Central memory CD8-positive, alpha-beta T cell (primary cell): ENCODE measurements at regions not wholly inside any gene's neighbourhood (a gene's known extent, or its start where the extent isn't known, plus 50 kb on each side); places are given as distances from the start of the nearest gene placed in this dataset.
"Not testable (repeated sequence)": the region's sequence is repeated elsewhere in the genome, so short reads cannot be mapped to it uniquely, and the experiment has no call there.

ENCODE experiments used
- ATAC-seq: fragments of 150-1000 bp; cut with Tn5 transposase; replicated peaks from 2 replicates; pipeline ENCODE4 v1.10.0; 2022; ENCODE audit warnings: mild to moderate bottlenecking, moderate FRiP score, moderate number of reproducible peaks; ENCODE audit not compliant: poor library complexity, severe bottlenecking; ENCODE audit errors: extremely low read depth
- DNase-seq, 2 donors: peaks; one replicate each; pipeline ENCODE4 v3.0.0; 2021; ENCODE audit warnings: low spot score in 2 of 2
- H3K27ac Mint-ChIP-seq: one replicate; pipeline ENCODE4 v1.8.0; 2022; ENCODE audit warnings: low read depth, mild to moderate bottlenecking, moderate library complexity, mixed read lengths
- H3K27me3 Mint-ChIP-seq: one replicate; pipeline ENCODE4 v1.8.0; 2022; ENCODE audit warnings: mixed read lengths
- H3K36me3 Mint-ChIP-seq: one replicate; pipeline ENCODE4 v1.8.0; 2022; ENCODE audit warnings: mild to moderate bottlenecking, moderate library complexity, mixed read lengths; ENCODE audit not compliant: insufficient read depth
- H3K4me1 Mint-ChIP-seq: one replicate; pipeline ENCODE4 v1.8.0; 2022; ENCODE audit warnings: mixed read lengths
- H3K4me3 Mint-ChIP-seq: one replicate; pipeline ENCODE4 v1.8.0; 2022; ENCODE audit warnings: mild to moderate bottlenecking, moderate library complexity, mixed read lengths
- H3K9me3 Mint-ChIP-seq: one replicate; pipeline ENCODE4 v1.8.0; 2022; ENCODE audit warnings: mixed read lengths

DNA sequence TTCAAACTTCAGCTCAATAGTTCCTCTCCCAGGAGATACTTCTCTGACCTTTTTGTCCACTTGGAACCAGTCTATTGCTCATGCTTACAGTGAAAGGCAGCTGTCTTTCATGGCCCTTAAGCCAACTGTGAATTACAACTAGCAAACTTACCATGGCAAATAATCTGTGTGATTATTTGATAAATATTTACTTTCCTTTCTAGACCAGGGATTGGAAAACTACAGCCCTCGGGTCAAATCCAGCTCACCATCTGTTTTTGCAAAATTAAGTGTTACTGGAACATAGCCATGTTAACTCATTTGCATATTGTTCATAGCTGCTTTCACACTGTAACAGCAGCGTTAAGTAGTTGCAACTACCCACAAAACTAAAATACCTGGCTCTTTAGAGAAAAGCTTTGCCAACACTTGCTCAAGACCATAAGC lies 289.1 kb upstream of the MCTP2 start:
- Mint-ChIP-seq H3K27me3 (peaks cover 27% of the 10 kb centered on the region), H3K4me1 (no peaks in the 10 kb centered on the region), H3K4me3 (no peak overlapping the region), H3K27ac (no peak overlapping the region), H3K36me3 (no peaks in the 10 kb centered on the region), H3K9me3 (no peaks in the 10 kb centered on the region)
- DNase-seq (no peak), ATAC-seq (no peak)

DNA sequence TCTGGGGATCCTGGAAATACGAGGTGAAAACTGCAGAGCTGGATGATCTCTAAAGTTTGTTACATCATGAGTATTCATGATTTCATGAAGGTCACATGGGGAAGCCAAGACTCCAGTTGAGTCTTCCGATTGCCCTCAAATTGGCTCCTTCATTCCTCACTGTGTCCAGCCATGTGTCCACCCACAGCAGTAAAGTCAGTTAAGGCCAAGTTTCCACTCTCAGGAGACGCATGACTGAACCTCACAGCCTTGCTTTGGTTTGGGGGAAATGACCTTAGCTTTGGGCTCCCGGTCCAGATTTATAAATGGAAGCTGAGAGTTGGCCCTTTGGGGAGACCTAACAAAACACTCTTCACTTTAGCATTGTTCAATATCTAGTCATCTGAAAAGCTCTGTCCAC lies 289.7 kb upstream of the MCTP2 start:
- Mint-ChIP-seq H3K4me1 (no peaks in the 10 kb centered on the region), H3K27ac (no peak overlapping the region), H3K9me3 (no peaks in the 10 kb centered on the region), H3K36me3 (no peaks in the 10 kb centered on the region), H3K27me3 (peaks cover 26% of the 10 kb centered on the region), H3K4me3 (no peak overlapping the region)
- DNase-seq (no peak), ATAC-seq (no peak)

DNA sequence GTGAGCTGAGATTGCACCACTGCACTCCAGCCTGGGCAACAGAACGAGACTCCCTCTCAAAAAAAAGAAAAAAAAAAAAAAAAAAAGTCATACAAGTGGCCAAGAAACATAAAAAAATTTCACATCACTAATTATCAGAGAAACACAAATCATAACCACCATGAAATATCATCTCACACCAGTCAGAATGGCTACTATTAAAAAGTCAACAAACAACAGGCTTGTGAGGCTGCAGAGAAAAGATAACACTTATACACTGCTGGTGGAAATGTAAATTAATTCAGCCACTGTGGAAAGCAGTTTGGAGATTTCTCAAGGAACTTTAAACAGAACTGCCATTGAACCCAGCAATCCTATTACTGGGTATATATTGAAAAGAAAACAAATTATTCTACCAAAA lies 291.1 kb upstream of the MCTP2 start:
- H3K27ac Mint-ChIP-seq, result no peak overlapping the region
- H3K4me3 Mint-ChIP-seq, result no peak overlapping the region
- ATAC-seq, result no peak
- H3K36me3 Mint-ChIP-seq, result no peaks in the 10 kb centered on the region
- peaks cover 20% of the 10 kb centered on the region for H3K27me3 Mint-ChIP-seq
- H3K4me1 Mint-ChIP-seq, result no peaks in the 10 kb centered on the region
- no peaks in the 10 kb centered on the region for H3K9me3 Mint-ChIP-seq
- DNase-seq, result no peak

DNA sequence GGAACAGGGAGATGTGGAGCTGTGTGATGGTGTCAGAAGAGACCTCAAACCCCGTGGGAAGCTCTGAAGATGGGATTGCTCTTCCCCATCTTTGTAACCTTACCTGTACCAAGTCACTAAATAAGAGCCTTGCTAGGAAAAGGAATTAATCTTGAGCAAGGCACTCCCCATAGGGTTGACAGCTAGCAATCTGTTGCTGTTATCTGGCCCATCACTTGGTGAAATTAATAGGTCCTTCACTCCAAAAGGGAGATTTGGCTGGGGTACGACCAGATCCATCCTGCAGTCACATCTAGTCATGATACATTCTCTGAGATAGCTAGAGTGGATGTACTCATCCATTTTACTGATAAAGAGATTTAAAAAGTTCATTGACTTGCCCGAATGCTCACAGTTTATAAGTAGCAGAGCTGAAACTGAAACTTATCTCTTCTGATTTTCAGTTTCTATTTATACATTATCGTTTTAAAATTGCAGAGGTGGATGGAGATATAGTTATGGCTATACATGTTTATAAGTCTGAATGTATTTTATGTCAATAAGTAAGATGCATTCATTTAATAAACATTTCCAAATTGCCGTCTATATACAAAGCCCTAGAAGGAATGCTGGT lies 299.1 kb upstream of the MCTP2 start:
- Mint-ChIP-seq H3K4me1 (peaks cover 7% of the 10 kb centered on the region), H3K9me3 (no peaks in the 10 kb centered on the region), H3K27ac (no peak overlapping the region), H3K27me3 (peaks cover 38% of the 10 kb centered on the region), H3K4me3 (no peak overlapping the region), H3K36me3 (no peaks in the 10 kb centered on the region)
- no peak for DNase-seq
- no peak for ATAC-seq

DNA sequence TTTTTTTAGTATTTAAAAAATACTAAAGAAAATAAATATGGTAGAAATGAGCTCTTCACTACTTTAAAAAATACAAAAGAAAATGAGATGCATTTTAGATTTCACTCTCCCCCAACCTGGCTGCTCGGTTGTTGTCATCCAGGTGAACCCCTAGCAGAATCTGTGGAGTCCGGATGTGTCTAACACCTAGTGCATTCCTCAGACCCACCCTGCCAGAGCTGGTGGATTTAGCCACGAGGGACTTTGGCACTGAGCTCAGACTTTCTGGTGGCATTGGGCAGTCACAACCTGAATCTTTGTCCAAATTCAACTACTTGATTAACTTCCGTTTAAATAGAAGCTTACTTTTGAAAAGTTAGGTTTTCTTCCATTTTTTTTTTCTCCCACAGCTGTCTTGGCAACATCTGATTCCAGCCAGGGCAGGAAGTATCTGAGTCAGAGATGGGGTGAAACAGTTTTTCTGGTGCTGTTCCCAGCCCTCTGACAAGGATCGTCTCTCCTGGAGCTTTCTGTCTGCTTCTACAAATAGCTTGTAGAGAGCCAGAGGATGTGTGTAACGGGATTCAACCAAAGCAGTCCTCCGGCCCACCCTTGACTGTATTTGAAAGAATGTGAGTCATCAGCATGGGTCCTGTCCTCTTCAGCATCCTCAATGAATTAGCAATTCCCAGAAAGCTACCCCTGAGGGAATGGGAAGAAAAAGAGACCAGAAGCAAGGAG lies 301.8 kb upstream of the MCTP2 start:
- DNase-seq (no peak), ATAC-seq (no peak)
- Mint-ChIP-seq H3K9me3 (no peaks in the 10 kb centered on the region), H3K4me3 (no peak overlapping the region), H3K4me1 (peaks cover 7% of the 10 kb centered on the region), H3K27me3 (peaks cover 34% of the 10 kb centered on the region), H3K27ac (no peak overlapping the region), H3K36me3 (no peaks in the 10 kb centered on the region)

DNA sequence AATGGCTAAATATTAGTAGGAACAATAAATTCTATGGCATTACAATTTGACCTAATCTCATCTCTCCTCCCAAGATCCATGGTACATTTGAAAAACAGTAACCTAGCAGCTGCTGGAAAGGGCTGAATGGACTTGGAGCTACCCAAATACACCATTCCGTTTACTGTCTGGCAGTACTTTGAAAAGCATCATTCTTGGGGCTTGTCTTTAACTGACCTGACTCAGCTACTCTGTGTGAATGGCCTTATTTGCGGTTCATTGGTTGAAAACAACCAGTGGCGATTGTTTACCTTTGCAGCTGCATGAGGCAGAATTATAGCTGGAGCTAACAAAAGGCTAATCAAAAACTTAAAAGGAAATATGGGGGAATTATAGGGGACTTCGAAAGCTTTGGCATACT lies 311.2 kb upstream of the MCTP2 start:
- H3K4me3 Mint-ChIP-seq, result no peak overlapping the region
- no peaks in the 10 kb centered on the region for H3K4me1 Mint-ChIP-seq
- ATAC-seq (no peak), DNase-seq (no peak)
- H3K9me3 Mint-ChIP-seq, result peaks cover 6% of the 10 kb centered on the region
- H3K27me3 Mint-ChIP-seq, result peaks cover 10% of the 10 kb centered on the region
- no peak overlapping the region for H3K27ac Mint-ChIP-seq
- H3K36me3 Mint-ChIP-seq, result peaks cover 1% of the 10 kb centered on the region

DNA sequence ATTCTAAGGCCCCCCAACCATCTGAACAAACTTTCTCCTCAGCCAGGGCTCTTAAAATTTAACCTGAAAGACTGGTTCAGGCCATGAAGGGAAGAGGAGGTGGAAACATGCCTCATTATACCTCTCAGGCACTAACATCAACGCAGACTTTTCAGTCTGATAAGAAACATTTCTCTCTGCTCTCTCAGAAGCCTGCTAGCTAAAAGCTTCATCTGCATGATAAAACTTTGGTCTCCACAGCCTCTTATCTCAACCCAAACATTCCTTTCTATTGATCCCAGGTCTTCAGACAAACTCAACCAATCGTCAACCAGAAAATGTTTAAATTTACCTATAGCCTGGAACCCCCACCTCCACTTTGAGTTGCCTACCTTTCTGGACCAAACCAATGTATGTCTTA lies 312.6 kb upstream of the MCTP2 start:
- not testable (repeated sequence) for H3K4me1 Mint-ChIP-seq, H3K9me3 Mint-ChIP-seq, DNase-seq, ATAC-seq, H3K4me3 Mint-ChIP-seq, H3K27ac Mint-ChIP-seq, H3K36me3 Mint-ChIP-seq
- peaks cover 12% of the 10 kb centered on the region for H3K27me3 Mint-ChIP-seq

DNA sequence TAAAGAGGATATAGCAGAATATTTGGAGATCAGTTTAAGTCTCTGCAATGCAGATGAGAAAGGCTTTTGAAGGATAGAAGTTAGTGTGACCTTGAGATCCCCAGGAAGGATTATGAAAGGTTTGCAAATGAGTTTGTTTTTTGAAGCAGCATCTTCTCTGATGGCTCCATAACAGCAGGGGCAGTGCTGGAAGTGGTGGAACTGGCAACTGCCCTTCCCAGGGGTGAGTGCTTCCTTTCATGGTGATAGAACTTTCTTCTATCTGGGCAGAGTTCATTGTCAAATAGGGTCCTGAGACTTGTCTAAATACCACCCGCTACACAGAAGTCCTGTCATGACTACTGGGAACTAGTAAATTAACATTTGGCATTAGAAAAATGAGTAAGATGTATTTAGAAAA lies 314.2 kb upstream of the MCTP2 start:
- no peaks in the 10 kb centered on the region for H3K4me1 Mint-ChIP-seq
- H3K27ac Mint-ChIP-seq, result no peak overlapping the region
- H3K4me3 Mint-ChIP-seq, result no peak overlapping the region
- peaks cover 3% of the 10 kb centered on the region for H3K9me3 Mint-ChIP-seq
- H3K36me3 Mint-ChIP-seq, result no peaks in the 10 kb centered on the region
- H3K27me3 Mint-ChIP-seq, result peaks cover 19% of the 10 kb centered on the region
- ATAC-seq, result no peak
- no peak for DNase-seq

DNA sequence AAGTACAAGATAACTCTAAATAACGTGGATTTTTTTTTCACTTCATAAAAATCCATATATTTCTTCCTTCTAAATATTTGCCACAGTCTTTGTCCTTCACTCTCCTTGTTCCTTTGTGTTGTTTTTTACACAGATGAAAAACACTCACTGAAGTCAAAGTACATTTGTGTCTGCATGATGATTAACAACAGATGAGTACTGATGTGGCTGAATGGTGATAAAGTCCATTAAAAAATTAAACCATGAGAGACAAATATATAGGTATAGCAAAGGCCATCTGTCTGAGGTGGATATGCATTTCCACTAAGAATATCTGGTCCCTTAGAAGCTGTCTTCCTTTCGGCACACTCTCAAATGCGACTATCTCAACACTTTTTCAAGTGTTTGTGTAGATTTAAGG lies 317.5 kb upstream of the MCTP2 start:
- H3K4me3 Mint-ChIP-seq, result no peak overlapping the region
- ATAC-seq (no peak), DNase-seq (no peak)
- no peaks in the 10 kb centered on the region for H3K4me1 Mint-ChIP-seq
- H3K27me3 Mint-ChIP-seq, result peaks cover 12% of the 10 kb centered on the region
- H3K36me3 Mint-ChIP-seq, result no peaks in the 10 kb centered on the region
- no peaks in the 10 kb centered on the region for H3K9me3 Mint-ChIP-seq
- H3K27ac Mint-ChIP-seq, result no peak overlapping the region

DNA sequence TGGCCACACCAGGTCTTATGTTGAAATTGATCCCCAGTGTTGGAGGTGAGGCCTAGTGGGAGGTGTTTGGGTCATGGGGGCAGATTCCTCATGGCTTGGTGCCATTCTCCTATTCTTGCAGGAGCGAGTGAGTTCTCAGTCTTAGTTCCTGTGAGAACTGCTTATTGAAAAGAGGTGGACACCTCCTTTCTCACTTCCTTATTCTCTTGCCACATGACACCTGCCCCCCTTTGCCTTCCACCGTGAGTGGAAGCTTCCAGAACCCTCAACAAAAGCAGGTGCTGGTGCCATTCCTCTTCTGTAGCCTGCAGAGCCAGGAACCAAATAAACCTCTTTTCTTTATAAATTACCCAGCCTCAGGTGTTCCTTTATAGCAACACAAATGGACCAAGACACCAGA lies 318.1 kb upstream of the MCTP2 start:
- Mint-ChIP-seq H3K4me1 (no peaks in the 10 kb centered on the region), H3K4me3 (no peak overlapping the region), H3K9me3 (no peaks in the 10 kb centered on the region), H3K36me3 (no peaks in the 10 kb centered on the region), H3K27ac (no peak overlapping the region), H3K27me3 (peaks cover 8% of the 10 kb centered on the region)
- DNase-seq, result no peak
- ATAC-seq, result no peak

DNA sequence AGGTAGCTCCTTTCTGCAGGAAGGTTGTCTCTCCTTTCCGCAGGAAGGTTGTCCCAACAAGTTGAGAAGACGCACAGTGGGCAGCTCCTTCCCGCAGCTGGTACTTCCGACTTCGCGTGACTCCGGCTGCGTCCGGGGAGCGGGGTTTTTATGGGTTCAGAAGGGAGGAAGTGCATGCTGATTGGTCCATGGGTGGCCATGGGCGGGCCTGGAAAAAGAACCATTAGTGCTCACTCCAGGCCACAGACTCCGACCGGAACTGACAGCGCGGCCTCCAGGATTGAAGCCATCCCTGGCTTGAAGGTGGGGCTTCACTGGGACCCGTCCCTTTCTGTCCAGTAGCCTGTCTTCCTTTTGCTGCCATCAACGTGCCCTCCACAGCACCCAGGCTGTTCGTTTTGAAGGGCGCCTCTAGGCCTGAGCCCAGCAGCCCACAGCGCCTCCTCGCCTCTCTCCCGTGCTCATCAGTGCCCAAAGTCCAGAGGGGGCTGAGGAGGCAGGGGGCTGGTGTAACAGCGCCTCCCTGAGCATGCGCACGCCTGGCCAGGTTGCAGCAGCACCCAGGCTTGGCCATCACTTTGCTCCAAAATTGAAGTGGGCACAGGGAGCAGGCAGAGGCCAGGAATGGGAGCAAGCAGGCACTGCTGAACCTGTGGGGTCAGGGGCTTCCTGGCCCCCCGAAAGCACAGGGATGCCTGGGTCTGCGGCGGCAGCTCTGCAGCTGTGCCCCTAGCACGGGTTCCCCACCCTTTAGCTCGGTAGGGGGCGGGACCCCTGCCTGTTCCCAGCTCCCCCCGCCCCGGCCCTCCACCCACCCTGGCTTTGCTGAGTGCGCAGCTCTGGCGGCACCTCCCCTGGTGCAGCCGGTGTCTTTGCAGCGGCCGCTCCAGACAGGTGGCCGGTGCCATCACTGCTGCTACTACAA lies 330.6 kb upstream of the MCTP2 start:
- ATAC-seq, result no peak
- DNase-seq, result no peak

DNA sequence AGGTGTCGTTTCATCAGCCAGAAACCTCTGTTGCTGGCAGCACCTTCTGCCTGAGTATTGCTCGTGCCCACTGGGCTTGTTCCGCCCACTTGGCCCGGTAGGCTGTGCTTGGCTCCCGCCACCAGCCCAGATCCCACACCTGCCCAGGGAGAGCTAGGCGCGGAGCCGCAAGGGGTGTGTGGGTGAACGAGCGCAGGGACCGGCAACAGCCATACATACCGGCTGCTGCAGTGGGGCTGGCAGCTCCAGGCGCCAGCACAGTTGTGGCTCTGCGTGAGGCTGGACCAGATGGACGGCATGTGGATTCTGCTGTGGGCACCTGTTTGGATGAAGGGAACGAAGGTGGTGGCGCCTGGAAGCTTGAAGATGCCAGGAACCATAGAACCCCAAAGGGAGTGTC lies 331.5 kb upstream of the MCTP2 start:
- H3K4me1 Mint-ChIP-seq, result no peaks in the 10 kb centered on the region
- no peak for DNase-seq
- H3K27me3 Mint-ChIP-seq, result peaks cover 21% of the 10 kb centered on the region
- H3K27ac Mint-ChIP-seq, result no peak overlapping the region
- no peak for ATAC-seq
- no peaks in the 10 kb centered on the region for H3K9me3 Mint-ChIP-seq
- H3K4me3 Mint-ChIP-seq, result no peak overlapping the region
- H3K36me3 Mint-ChIP-seq, result no peaks in the 10 kb centered on the region

More for the DNA sequence above, 330.6 kb upstream of the MCTP2 start:
- H3K36me3 Mint-ChIP-seq, result no peaks in the 10 kb centered on the region
- peaks cover 21% of the 10 kb centered on the region for H3K27me3 Mint-ChIP-seq
- no peak overlapping the region for H3K27ac Mint-ChIP-seq
- H3K9me3 Mint-ChIP-seq, result no peaks in the 10 kb centered on the region
- no peak overlapping the region for H3K4me3 Mint-ChIP-seq
- H3K4me1 Mint-ChIP-seq, result no peaks in the 10 kb centered on the region

DNA sequence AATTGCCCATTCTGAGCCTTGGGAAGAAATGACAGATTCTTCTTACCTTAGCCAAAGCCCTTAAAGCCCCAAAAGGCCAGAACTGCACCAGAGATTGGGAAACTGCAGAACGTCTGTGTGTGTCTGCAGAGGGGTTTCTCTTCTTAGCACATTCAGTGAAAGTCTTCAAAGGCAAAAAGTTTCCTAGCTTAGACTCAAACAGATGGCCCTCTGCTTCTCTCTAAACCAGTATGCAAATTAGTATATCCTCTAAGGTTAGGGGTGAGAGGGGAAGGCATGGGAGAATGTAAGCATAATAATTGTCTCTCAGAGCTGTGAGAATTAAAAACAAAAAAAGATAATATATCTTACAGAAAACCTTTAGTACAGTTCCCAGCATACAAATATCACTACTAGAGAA lies 334.0 kb upstream of the MCTP2 start:
- no peaks in the 10 kb centered on the region for H3K4me1 Mint-ChIP-seq
- no peak overlapping the region for H3K27ac Mint-ChIP-seq
- no peaks in the 10 kb centered on the region for H3K9me3 Mint-ChIP-seq
- no peak overlapping the region for H3K4me3 Mint-ChIP-seq
- H3K36me3 Mint-ChIP-seq, result no peaks in the 10 kb centered on the region
- DNase-seq (no peak), ATAC-seq (no peak)
- H3K27me3 Mint-ChIP-seq, result peaks cover 21% of the 10 kb centered on the region
